HepG2 (cell line): ENCODE measurements at regions not wholly inside any gene's neighbourhood (a gene's known extent, or its start where the extent isn't known, plus 50 kb on each side); places are given as distances from the start of the nearest gene placed in this dataset.

ENCODE experiments used
- AHDC1 ChIP-seq: sonication (generic); formaldehyde crosslinking; IDR thresholded peaks from 2 replicates; pipeline ENCODE4 v1.5.1; 2020; ENCODE audit warnings: mild to moderate bottlenecking, missing genetic modification reagents, borderline replicate concordance
- EZH2 ChIP-seq: conservative IDR thresholded peaks from 2 replicates; pipeline ENCODE4 v1.6.1; 2012; ENCODE audit warnings: mild to moderate bottlenecking, low read depth, low read length, moderate library complexity
- FOXA3 ChIP-seq: IDR thresholded peaks from 2 replicates; pipeline ENCODE4 v1.6.1; 2016; ENCODE audit warnings: missing genetic modification reagents, missing compliant biosample characterization
- IKZF1 ChIP-seq: fragments of 450-650 bp; IDR thresholded peaks from 2 replicates; pipeline ENCODE4 v1.7.1; 2016
- KAT7 ChIP-seq: IDR thresholded peaks from 2 replicates; pipeline ENCODE4 v1.6.1; 2018; ENCODE audit warnings: borderline replicate concordance, missing compliant biosample characterization
- KLF13 ChIP-seq: sonication (generic); formaldehyde crosslinking; IDR thresholded peaks from 2 replicates; pipeline ENCODE4 v1.4.0; 2020; ENCODE audit warnings: mild to moderate bottlenecking, missing genetic modification reagents
- MTA1 ChIP-seq: sonication (generic); formaldehyde crosslinking; IDR thresholded peaks from 2 replicates; pipeline ENCODE4 v1.4.0; 2020; ENCODE audit warnings: missing genetic modification reagents, mild to moderate bottlenecking, borderline replicate concordance
- NFRKB ChIP-seq: fragments of 450-650 bp; IDR thresholded peaks from 2 replicates; pipeline ENCODE4 v1.6.1; 2017
- RBAK ChIP-seq: sonication (generic); formaldehyde crosslinking; IDR thresholded peaks from 2 replicates; pipeline ENCODE4 v1.5.1; 2020; ENCODE audit warnings: mild to moderate bottlenecking, missing genetic modification reagents
- THAP9 ChIP-seq: sonication (generic); formaldehyde crosslinking; IDR thresholded peaks from 2 replicates; pipeline ENCODE4; 2020; ENCODE audit warnings: missing genetic modification reagents, mild to moderate bottlenecking, borderline replicate concordance
- ZFP36 ChIP-seq: fragments of 150-350 bp; IDR thresholded peaks from 2 replicates; pipeline ENCODE4 v1.6.1; 2018; ENCODE audit warnings: borderline replicate concordance, low read length, low read depth; ENCODE audit not compliant: partially characterized antibody
- ZMYM3 ChIP-seq: sonication (generic); formaldehyde crosslinking; IDR thresholded peaks from 2 replicates; pipeline ENCODE4 v1.5.1; 2020; ENCODE audit warnings: mild to moderate bottlenecking, missing genetic modification reagents
- ZNF275 ChIP-seq: sonication (generic); formaldehyde crosslinking; IDR thresholded peaks from 2 replicates; pipeline ENCODE4 v1.8.0; 2022; ENCODE audit warnings: missing genetic modification reagents, mild to moderate bottlenecking, inconsistent platforms, borderline replicate concordance
- ZNF562 ChIP-seq: sonication (generic); formaldehyde crosslinking; IDR thresholded peaks from 2 replicates; pipeline ENCODE4 v1.8.0; 2022; ENCODE audit warnings: missing genetic modification reagents, borderline replicate concordance
- ZNF720 ChIP-seq: sonication (generic); formaldehyde crosslinking; IDR thresholded peaks from 2 replicates; pipeline ENCODE4 v1.4.0; 2020; ENCODE audit warnings: missing genetic modification reagents
- ZNF768 ChIP-seq: sonication (generic); formaldehyde crosslinking; IDR thresholded peaks from 2 replicates; pipeline ENCODE4 v1.4.0; 2020; ENCODE audit warnings: missing genetic modification reagents
- ZZZ3 ChIP-seq: sonication (generic); formaldehyde crosslinking; IDR thresholded peaks from 2 replicates; pipeline ENCODE4 v1.4.0; 2020; ENCODE audit warnings: missing genetic modification reagents, mild to moderate bottlenecking, borderline replicate concordance

- no peak for TF ChIP-seq AHDC1 (CRISPR knock-in tag)
- TF ChIP-seq EZH2, result no peak
- TF ChIP-seq MTA1 (CRISPR knock-in tag), result no peak
- no peak for TF ChIP-seq ZNF275 (CRISPR knock-in tag)
- TF ChIP-seq ZMYM3 (CRISPR knock-in tag), result 0 out of 2 replicates have a peak, but pooled peaks have one; percentile 31
- TF ChIP-seq KLF13 (CRISPR knock-in tag), result no peak
- TF ChIP-seq ZNF562 (CRISPR knock-in tag), result no peak
- no peak for TF ChIP-seq NFRKB
- no peak for TF ChIP-seq ZNF768 (CRISPR knock-in tag)
- TF ChIP-seq ZNF720 (CRISPR knock-in tag), result no peak
- no peak for TF ChIP-seq THAP9 (CRISPR knock-in tag)
- TF ChIP-seq IKZF1, result no peak
- peak; percentile 48; the same call in 1 of the 2 replicates for TF ChIP-seq FOXA3 (CRISPR knock-in tag)
- TF ChIP-seq RBAK (CRISPR knock-in tag), result no peak
- TF ChIP-seq KAT7 (CRISPR knock-in tag), result peak; percentile 50; the same call in 1 of the 2 replicates
- no peak for TF ChIP-seq ZZZ3 (CRISPR knock-in tag)
- peak; percentile 68 for TF ChIP-seq ZFP36
Observed at GRCh38 chr20:12925210-12925755, 83.5 kb upstream of the SPTLC3 start (continued).
